SK-N-SH treated with all-trans-retinoic acid at 6 μM for 48 hours (cell line): ENCODE measurements at regions not wholly inside any gene's neighbourhood (a gene's known extent, or its start where the extent isn't known, plus 50 kb on each side); places are given as distances from the start of the nearest gene placed in this dataset.

Experiments
- ARNTL ChIP-seq: fragments of 450-650 bp; formaldehyde crosslinking; IDR thresholded peaks from 2 replicates; pipeline ENCODE4 v1.5.0; 2020; ENCODE audit warnings: low read depth, mild to moderate bottlenecking, moderate library complexity, borderline replicate concordance
- BACH2 ChIP-seq: fragments of 250-450 bp; sonication (Bioruptor Pico); IDR thresholded peaks from 2 replicates; pipeline ENCODE4 v1.9.0; 2021; ENCODE audit warnings: mild to moderate bottlenecking, borderline replicate concordance
- CSDC2 ChIP-seq: fragments of 250-450 bp; sonication (Bioruptor Pico); IDR thresholded peaks from 2 replicates; pipeline ENCODE4 v1.5.0; 2020; ENCODE audit warnings: mild to moderate bottlenecking, moderate library complexity
- ESRRG ChIP-seq: fragments of 250-450 bp; sonication (Bioruptor Pico); IDR thresholded peaks from 2 replicates; pipeline ENCODE4 v1.6.1; 2021; ENCODE audit warnings: mild to moderate bottlenecking
- GLIS3 ChIP-seq: fragments of 250-450 bp; sonication (Bioruptor Pico); IDR thresholded peaks from 2 replicates; pipeline ENCODE4 v1.5.0; 2020; ENCODE audit warnings: mild to moderate bottlenecking, moderate library complexity
- PATZ1 ChIP-seq: fragments of 250-450 bp; sonication (Bioruptor Pico); IDR thresholded peaks from 2 replicates; pipeline ENCODE4 v1.8.0; 2020; ENCODE audit warnings: mild to moderate bottlenecking, moderate library complexity, borderline replicate concordance
- PPARA ChIP-seq: fragments of 250-450 bp; sonication (Bioruptor Pico); IDR thresholded peaks from 2 replicates; pipeline ENCODE4 v1.5.0; 2020; ENCODE audit warnings: mild to moderate bottlenecking, borderline replicate concordance
- SNAI2 ChIP-seq: fragments of 250-450 bp; sonication (Bioruptor Pico); IDR thresholded peaks from 2 replicates; pipeline ENCODE4 v1.5.0; 2020; ENCODE audit warnings: mild to moderate bottlenecking, moderate library complexity
- TOX ChIP-seq: fragments of 250-450 bp; sonication (Bioruptor Pico); IDR thresholded peaks from 2 replicates; pipeline ENCODE4 v1.8.0; 2021; ENCODE audit warnings: mild to moderate bottlenecking, moderate library complexity, borderline replicate concordance
- ZFP3 ChIP-seq: fragments of 250-450 bp; sonication (Bioruptor Pico); IDR thresholded peaks from 2 replicates; pipeline ENCODE4 v1.5.0; 2020; ENCODE audit warnings: mild to moderate bottlenecking, moderate library complexity
- ZFP30 ChIP-seq: fragments of 450-650 bp; formaldehyde crosslinking; IDR thresholded peaks from 2 replicates; pipeline ENCODE4 v1.5.0; 2022; ENCODE audit warnings: mild to moderate bottlenecking, moderate library complexity
- ZNF565 ChIP-seq: fragments of 450-650 bp; formaldehyde crosslinking; conservative IDR thresholded peaks from 2 replicates; pipeline ENCODE4 v1.5.0; 2020; ENCODE audit warnings: low read depth, mild to moderate bottlenecking, moderate library complexity
- ZNF70 ChIP-seq: fragments of 450-650 bp; formaldehyde crosslinking; IDR thresholded peaks from 2 replicates; pipeline ENCODE4 v1.5.0; 2020; ENCODE audit warnings: mild to moderate bottlenecking, moderate library complexity
- TF ChIP-seq, protein P1 (sequence below): fragments of 250-450 bp; sonication (Bioruptor Pico); IDR thresholded peaks from 2 replicates; pipeline ENCODE4 v1.5.1; 2021; ENCODE audit warnings: mild to moderate bottlenecking, moderate library complexity

- TF ChIP-seq ARNTL = no peak
- no peak for TF ChIP-seq ZFP30 (CRISPR knock-in tag)
- TF ChIP-seq PATZ1 (CRISPR knock-in tag) = no peak
- TF ChIP-seq ZFP3 (CRISPR knock-in tag) = no peak
- no peak for TF ChIP-seq PPARA (CRISPR knock-in tag)
- no peak for TF ChIP-seq ESRRG (CRISPR knock-in tag)
- TF ChIP-seq GLIS3 = no peak
- TF ChIP-seq ZNF565 (CRISPR knock-in tag) = no peak
- no peak for TF ChIP-seq ZNF70
- no peak for TF ChIP-seq CSDC2 (CRISPR knock-in tag)
- TF ChIP-seq BACH2 (CRISPR knock-in tag) = no peak
- TF ChIP-seq TOX (CRISPR knock-in tag) = no peak
- TF ChIP-seq, protein P1, sequence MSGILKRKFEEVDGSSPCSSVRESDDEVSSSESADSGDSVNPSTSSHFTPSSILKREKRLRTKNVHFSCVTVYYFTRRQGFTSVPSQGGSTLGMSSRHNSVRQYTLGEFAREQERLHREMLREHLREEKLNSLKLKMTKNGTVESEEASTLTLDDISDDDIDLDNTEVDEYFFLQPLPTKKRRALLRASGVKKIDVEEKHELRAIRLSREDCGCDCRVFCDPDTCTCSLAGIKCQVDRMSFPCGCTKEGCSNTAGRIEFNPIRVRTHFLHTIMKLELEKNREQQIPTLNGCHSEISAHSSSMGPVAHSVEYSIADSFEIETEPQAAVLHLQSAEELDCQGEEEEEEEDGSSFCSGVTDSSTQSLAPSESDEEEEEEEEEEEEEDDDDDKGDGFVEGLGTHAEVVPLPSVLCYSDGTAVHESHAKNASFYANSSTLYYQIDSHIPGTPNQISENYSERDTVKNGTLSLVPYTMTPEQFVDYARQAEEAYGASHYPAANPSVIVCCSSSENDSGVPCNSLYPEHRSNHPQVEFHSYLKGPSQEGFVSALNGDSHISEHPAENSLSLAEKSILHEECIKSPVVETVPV = no peak
- TF ChIP-seq SNAI2 (CRISPR knock-in tag) = no peak
Observed at GRCh38 chr21:28480470-28480869, 512.2 kb downstream of the LTN1 start.
